ENCODE measurements at regions not wholly inside any gene's neighbourhood (a gene's known extent, or its start where the extent isn't known, plus 50 kb on each side); places are given as distances from the start of the nearest gene placed in this dataset.

DNA sequence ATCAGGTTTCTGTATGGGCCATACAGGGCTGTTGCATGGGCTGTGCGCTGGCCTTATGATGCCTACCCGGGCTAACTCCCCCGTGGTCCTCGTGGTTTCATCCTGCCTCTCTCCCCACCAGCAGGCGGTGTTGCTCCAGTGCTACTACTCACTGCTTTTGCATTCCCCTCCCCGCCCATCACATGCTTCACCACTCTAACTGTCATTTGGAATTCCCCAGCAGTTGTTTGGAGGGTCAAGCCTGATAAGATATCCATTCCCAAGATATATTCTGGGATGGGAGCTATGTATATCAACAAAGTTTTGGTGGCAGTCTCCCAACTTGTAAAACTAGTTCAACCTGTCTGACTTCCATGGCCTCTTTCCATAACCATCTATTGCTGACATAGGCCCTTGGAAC, 233.2 kb upstream of the SOX4 start:
- no peaks in the 10 kb centered on the region for H4K20me1 ChIP-seq (ENCODE audit: insufficient read depth)
- H3K9me3 ChIP-seq (ENCODE audit: low read length) = no peaks in the 10 kb centered on the region
- no peaks in the 10 kb centered on the region for H3F3A ChIP-seq (ENCODE audit: insufficient read depth, low read length, poor library complexity, severe bottlenecking)
- H3K4me2 ChIP-seq (ENCODE audit: low read length) = no peak overlapping the region
- H3K27ac ChIP-seq (ENCODE audit: low read length) = no peak overlapping the region
- TF ChIP-seq, protein P1, sequence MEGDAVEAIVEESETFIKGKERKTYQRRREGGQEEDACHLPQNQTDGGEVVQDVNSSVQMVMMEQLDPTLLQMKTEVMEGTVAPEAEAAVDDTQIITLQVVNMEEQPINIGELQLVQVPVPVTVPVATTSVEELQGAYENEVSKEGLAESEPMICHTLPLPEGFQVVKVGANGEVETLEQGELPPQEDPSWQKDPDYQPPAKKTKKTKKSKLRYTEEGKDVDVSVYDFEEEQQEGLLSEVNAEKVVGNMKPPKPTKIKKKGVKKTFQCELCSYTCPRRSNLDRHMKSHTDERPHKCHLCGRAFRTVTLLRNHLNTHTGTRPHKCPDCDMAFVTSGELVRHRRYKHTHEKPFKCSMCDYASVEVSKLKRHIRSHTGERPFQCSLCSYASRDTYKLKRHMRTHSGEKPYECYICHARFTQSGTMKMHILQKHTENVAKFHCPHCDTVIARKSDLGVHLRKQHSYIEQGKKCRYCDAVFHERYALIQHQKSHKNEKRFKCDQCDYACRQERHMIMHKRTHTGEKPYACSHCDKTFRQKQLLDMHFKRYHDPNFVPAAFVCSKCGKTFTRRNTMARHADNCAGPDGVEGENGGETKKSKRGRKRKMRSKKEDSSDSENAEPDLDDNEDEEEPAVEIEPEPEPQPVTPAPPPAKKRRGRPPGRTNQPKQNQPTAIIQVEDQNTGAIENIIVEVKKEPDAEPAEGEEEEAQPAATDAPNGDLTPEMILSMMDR (IDR thresholded peaks at IDR 0.05; ENCODE audit: poor library complexity, severe bottlenecking) = no peak
- TF ChIP-seq TAF1 (IDR thresholded peaks at IDR 0.05; ENCODE audit: low read depth) (no peak), RAD21 (conservative IDR thresholded peaks at IDR 0.05) (no peak), EP300 (conservative IDR thresholded peaks at IDR 0.05; ENCODE audit: poor library complexity, severe bottlenecking) (no peak), SMC3 (conservative IDR thresholded peaks at IDR 0.05; ENCODE audit: poor library complexity) (no peak), POLR2AphosphoS5 (IDR thresholded peaks at IDR 0.05) (no peak), EZH2 (IDR thresholded peaks at IDR 0.05; ENCODE audit: borderline replicate concordance, insufficient read depth, low read length, poor library complexity, severe bottlenecking) (no peak), MXI1 (conservative IDR thresholded peaks at IDR 0.05; ENCODE audit: poor library complexity, severe bottlenecking) (no peak)
- TF ChIP-seq, protein P2, sequence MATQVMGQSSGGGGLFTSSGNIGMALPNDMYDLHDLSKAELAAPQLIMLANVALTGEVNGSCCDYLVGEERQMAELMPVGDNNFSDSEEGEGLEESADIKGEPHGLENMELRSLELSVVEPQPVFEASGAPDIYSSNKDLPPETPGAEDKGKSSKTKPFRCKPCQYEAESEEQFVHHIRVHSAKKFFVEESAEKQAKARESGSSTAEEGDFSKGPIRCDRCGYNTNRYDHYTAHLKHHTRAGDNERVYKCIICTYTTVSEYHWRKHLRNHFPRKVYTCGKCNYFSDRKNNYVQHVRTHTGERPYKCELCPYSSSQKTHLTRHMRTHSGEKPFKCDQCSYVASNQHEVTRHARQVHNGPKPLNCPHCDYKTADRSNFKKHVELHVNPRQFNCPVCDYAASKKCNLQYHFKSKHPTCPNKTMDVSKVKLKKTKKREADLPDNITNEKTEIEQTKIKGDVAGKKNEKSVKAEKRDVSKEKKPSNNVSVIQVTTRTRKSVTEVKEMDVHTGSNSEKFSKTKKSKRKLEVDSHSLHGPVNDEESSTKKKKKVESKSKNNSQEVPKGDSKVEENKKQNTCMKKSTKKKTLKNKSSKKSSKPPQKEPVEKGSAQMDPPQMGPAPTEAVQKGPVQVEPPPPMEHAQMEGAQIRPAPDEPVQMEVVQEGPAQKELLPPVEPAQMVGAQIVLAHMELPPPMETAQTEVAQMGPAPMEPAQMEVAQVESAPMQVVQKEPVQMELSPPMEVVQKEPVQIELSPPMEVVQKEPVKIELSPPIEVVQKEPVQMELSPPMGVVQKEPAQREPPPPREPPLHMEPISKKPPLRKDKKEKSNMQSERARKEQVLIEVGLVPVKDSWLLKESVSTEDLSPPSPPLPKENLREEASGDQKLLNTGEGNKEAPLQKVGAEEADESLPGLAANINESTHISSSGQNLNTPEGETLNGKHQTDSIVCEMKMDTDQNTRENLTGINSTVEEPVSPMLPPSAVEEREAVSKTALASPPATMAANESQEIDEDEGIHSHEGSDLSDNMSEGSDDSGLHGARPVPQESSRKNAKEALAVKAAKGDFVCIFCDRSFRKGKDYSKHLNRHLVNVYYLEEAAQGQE (IDR thresholded peaks at IDR 0.05; ENCODE audit: borderline replicate concordance) = no peak
- H3K9me2 ChIP-seq (ENCODE audit: insufficient read depth, low read length) = no peaks in the 10 kb centered on the region
- H3K27me3 ChIP-seq (ENCODE audit: insufficient read depth, low read depth, low read length) = no peaks in the 10 kb centered on the region
- no peaks in the 10 kb centered on the region for H3K36me3 ChIP-seq (ENCODE audit: insufficient read depth, low read length)
- H3K79me2 ChIP-seq (replicated peaks; ENCODE audit: insufficient read depth, low read length) = no peaks in the 10 kb centered on the region
- H2AFZ ChIP-seq (ENCODE audit: low read depth, low read length) = no peak overlapping the region
- H3K9ac ChIP-seq (ENCODE audit: low read length) = no peak overlapping the region
- no peak overlapping the region for H3K4me3 ChIP-seq (ENCODE audit: low read length)

DNA sequence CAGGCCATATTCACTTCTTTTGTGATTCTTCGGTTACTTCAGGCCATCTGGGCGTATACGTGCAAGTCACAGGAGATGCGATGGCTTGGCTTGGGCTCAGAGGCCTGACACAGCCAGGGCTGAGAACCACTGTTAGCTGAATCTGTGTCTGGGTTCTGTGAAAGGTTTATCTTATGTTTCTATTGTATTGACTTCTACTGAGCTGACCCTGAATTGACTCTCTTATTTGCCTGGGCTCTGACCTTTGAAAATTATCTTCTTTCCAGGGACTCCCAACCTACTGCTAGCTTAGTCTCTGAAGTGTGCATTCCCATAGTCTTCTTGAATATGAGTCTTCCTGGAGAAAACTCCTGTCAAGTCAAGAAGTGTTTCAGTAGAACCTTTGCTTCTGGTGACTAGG, 226.4 kb upstream of the SOX4 start:
- no peak overlapping the region for H3K9ac ChIP-seq (ENCODE audit: low read length)

More for the DNA sequence above, 226.4 kb upstream of the SOX4 start:
- Histone ChIP-seq H3K27ac (ENCODE audit: low read length) (no peak overlapping the region), H3K79me2 (replicated peaks; ENCODE audit: insufficient read depth, low read length) (no peaks in the 10 kb centered on the region), H3K9me3 (ENCODE audit: low read length) (no peaks in the 10 kb centered on the region), H3K4me2 (ENCODE audit: low read length) (no peak overlapping the region), H3F3A (ENCODE audit: insufficient read depth, low read length, poor library complexity, severe bottlenecking) (no peaks in the 10 kb centered on the region), H3K36me3 (ENCODE audit: insufficient read depth, low read length) (no peaks in the 10 kb centered on the region), H2AFZ (ENCODE audit: low read depth, low read length) (no peak overlapping the region), H3K27me3 (ENCODE audit: insufficient read depth, low read depth, low read length) (no peaks in the 10 kb centered on the region), H4K20me1 (ENCODE audit: insufficient read depth) (no peaks in the 10 kb centered on the region), H3K4me3 (ENCODE audit: low read length) (no peak overlapping the region), H3K9me2 (ENCODE audit: insufficient read depth, low read length) (no peaks in the 10 kb centered on the region)
- TF ChIP-seq MXI1 (conservative IDR thresholded peaks at IDR 0.05; ENCODE audit: poor library complexity, severe bottlenecking) (no peak), SMC3 (conservative IDR thresholded peaks at IDR 0.05; ENCODE audit: poor library complexity) (no peak)
- TF ChIP-seq, protein P1 (IDR thresholded peaks at IDR 0.05; ENCODE audit: poor library complexity, severe bottlenecking) = no peak
